ENCODE measurements at regions not wholly inside any gene's neighbourhood (a gene's known extent, or its start where the extent isn't known, plus 50 kb on each side); places are given as distances from the start of the nearest gene placed in this dataset.

DNA sequence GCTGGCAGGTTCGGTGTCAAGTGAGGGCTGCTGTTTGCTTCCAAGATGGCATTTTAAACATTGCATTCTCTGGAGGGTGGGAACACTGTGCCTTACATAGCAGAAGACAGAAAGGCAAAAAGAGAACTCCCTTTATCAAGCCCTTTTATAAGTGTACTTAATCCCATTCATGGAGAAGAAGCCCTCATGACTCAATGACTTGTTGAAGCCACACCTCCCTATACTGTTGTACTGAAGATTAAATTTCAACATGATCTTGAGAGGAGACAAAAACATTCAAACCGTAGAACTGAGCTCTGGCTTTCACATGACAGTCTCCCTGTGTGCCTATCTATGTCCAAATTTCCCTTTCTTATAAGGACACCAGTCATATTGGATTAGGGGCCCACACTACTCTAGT lies 443.4 kb upstream of the CDIN1 start:
- TF ChIP-seq, protein P1, sequence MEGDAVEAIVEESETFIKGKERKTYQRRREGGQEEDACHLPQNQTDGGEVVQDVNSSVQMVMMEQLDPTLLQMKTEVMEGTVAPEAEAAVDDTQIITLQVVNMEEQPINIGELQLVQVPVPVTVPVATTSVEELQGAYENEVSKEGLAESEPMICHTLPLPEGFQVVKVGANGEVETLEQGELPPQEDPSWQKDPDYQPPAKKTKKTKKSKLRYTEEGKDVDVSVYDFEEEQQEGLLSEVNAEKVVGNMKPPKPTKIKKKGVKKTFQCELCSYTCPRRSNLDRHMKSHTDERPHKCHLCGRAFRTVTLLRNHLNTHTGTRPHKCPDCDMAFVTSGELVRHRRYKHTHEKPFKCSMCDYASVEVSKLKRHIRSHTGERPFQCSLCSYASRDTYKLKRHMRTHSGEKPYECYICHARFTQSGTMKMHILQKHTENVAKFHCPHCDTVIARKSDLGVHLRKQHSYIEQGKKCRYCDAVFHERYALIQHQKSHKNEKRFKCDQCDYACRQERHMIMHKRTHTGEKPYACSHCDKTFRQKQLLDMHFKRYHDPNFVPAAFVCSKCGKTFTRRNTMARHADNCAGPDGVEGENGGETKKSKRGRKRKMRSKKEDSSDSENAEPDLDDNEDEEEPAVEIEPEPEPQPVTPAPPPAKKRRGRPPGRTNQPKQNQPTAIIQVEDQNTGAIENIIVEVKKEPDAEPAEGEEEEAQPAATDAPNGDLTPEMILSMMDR (IDR thresholded peaks at IDR 0.05), result no peak
- no peak for TF ChIP-seq POLR2A (IDR thresholded peaks at IDR 0.05; ENCODE audit: low read depth)
- no peak for TF ChIP-seq POLR2AphosphoS5 (IDR thresholded peaks at IDR 0.05)
- TF ChIP-seq EP300 (IDR thresholded peaks at IDR 0.05), result no peak

Data from esophagus muscularis mucosa (tissue), 4 donors.